Right lung (tissue), 2 donors: ENCODE measurements at regions not wholly inside any gene's neighbourhood (a gene's known extent, or its start where the extent isn't known, plus 50 kb on each side); places are given as distances from the start of the nearest gene placed in this dataset.
A peak's percentile ranks its signal among the peaks of the same experiment; 100 is the strongest.

Experiments
- DNase-seq, 2 donors: peaks; one replicate each; pipeline ENCODE4 v3.0.0-alpha.2; 2013

DNA sequence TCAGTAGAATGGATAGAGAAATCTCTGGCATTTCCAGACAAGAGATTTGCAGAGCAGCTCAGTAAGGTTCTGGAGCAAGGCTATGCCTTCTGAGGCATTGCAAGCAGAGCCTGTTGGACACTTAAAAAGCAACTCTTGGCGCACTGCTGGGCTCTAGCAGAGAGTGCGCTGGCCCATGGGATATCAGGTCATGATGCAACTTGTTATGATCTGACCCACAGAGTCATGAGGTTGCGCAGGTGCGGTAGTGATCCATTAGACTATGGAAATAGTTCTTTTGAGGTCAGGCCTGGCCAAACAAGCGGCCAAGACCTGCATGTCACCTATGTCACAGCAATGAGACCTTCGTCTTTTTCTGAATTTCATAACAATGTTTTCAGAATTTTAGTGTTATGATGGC is 168.6 kb downstream of the TMTC3 start:
- DNase-seq: no peak

DNA sequence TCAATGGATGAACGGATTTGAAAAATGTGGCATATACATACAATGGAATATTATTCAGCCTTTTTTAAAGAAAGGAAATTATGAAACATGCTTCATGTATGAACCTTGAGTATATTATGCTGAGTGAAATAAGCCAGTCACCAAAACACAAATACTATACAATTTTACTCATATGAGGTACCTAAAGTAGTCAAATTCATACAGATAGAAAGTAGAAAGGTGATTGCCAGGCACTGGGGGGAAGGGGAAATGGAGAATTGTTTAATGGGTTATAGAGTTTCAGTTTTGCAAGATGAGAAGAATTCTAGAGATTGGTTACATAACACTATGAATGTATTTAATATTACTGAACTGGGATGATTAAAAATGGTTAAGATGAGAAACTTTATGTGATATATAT is 171.4 kb downstream of the TMTC3 start:
- no peak for DNase-seq

DNA sequence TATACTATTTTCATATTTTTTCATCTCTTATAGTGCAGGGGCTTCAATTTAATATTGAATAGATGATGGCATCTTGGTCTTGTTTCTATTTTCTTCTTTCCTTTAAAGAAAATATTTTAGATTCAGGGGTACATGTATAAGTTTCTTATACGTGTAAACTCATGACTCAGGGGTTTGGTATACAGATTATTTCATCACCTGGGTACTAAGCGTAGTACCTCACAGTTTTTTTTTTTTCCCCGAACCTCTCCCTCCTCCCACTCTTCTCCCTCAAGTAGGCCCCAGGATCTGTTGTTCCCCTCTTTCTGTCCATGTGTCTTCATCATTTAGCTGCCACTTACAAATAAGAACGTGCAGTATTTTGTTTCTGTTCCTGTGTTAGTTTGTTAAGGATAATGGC is 172.6 kb downstream of the TMTC3 start:
- no peak for DNase-seq

DNA sequence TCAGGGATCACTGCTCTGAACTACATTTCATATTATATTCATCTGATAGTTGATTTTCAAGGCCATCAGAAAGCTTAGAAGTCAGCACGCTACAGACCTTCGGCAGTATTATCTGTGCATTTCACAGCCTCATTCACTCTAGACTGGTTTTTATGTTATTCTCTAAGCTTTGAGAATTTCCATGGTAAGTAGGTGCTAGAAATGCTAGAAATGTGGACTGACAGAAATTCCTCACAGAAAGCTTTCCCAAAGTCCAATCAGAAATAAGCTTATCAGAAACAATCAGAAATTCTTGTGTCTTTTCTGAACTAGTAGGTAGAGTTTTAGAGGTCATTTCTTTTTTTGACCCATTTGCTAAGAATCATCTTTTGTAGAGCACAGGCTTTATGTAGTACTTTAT is 176.6 kb downstream of the TMTC3 start:
- peak in 1 of 2 donors; percentile 19 for DNase-seq

DNA sequence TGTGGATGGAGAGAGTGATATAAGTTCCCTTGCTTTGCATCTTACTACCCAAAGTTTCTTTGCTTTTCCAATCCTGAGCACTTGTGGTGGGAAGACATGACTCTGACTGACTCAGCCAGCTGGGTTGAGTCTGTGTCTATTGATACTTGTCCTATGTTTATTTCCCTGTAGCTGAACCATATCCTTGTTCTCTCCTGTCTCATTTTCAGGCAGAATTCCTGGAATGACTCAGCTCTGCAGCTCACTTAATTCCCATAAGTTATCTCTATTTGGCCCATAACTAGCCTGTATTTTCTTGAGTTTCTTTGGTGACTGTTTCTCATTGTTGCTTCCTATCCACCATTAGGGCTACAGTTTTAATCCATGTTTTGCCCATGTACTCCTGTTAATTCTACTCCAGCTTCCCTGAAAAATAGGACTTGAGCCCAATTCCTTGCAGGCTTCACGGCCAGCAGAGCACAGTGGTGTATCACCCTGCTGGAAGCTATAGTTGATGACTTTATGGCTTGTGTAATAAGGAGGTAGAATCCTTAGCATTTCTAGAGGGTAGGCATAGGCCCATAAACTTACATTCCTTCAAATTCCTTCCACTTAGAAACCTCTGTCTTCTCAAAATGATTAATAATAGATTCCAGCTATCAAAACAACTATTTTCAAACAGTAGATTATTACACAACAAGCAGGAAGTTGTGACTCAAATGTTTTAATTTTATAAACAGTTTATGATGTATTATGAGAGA is 183.1 kb downstream of the TMTC3 start:
- DNase-seq: peak; percentile 55 to 68

DNA sequence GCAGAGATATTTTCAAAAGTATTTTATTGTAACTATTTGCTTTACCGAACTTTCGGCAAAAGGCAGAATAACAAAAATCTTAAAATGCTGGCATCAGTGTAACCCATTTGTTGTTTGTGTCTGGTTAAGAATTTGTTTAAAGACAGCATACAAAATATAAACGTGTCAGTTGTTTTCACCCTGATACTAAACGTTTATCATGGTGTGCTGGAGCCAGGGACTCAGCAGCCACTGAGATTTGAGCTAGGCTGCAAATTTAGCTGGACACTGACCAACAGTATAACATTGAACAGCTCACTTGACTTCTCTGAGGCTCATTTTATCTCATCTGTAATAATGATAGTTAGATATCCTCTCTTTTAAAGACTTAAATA is 183.7 kb downstream of the TMTC3 start:
- DNase-seq: no peak

DNA sequence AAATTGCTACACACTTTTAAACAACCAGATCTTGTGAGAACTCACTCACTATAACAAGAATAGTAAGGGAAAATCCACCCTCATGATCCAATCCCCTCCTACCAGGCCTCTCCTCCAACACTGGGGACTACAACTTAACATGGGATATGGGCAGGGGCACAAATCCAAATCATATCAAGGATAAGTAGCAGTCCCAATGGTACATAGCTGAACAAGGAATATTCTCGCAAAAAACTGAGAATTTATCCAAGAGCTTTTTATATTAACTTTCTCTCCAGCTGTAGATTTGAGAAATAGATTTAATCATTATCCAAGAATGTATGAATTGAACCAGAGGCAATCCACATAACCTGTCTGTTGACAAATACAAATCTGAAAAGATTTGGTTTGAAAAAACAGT is 185.2 kb downstream of the TMTC3 start:
- no peak for DNase-seq

DNA sequence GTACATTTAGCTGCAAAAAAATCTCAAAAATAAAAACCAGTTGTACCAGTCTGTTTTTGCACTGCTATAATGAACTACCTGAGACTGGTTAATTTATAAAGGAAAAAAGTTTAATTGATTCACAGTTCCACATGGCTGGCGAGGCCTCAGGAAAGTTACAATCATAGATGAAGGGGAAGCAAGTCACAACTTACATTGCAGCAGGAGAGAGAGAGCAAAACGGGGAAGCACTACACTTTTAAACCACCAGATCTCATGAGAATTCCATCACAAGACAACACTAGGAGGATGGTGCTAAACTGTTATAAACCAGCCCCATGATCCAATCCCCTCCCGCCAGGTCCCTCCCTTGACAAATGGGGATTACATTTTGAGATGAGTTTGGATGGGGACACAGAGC is 186.0 kb downstream of the TMTC3 start:
- DNase-seq: no peak

DNA sequence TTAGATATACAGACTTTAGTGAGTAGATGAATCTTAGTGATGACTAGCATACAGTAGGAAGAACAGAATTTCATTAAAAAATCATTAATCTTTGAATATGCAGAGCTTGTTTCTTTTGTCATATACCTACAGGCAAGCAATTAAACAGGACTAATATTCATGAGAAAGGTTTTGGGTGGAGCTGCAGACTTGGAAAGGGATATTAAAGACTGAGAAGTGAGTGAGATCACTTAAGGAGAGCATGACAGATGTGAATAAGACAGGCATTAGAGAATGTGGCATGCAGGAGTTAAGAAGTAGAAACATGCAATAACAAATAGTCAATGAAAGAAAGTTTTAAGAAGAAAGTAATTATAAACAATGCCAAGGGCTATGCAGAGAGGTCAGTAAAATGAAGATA is 187.7 kb downstream of the TMTC3 start:
- no peak for DNase-seq

DNA sequence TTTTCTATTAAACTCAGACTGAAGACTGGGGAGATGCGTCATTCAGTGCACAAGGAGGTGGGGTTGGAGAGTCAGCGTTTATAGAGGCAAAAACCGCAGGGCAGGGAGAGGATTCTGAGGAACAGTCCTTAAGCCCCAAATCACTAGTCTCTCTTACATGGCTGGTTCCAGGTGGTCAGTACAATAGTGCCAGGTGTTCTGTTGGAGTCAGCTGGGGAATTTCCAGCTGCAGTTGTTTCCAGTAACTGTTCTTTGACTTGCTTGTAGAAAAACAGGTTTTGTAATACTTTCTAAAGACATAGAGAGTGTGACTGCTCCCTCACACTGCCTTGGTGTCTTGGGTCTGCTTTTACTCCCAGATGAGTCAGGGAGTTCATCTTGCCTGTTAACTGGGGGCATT is 192.2 kb downstream of the TMTC3 start:
- DNase-seq: no peak

DNA sequence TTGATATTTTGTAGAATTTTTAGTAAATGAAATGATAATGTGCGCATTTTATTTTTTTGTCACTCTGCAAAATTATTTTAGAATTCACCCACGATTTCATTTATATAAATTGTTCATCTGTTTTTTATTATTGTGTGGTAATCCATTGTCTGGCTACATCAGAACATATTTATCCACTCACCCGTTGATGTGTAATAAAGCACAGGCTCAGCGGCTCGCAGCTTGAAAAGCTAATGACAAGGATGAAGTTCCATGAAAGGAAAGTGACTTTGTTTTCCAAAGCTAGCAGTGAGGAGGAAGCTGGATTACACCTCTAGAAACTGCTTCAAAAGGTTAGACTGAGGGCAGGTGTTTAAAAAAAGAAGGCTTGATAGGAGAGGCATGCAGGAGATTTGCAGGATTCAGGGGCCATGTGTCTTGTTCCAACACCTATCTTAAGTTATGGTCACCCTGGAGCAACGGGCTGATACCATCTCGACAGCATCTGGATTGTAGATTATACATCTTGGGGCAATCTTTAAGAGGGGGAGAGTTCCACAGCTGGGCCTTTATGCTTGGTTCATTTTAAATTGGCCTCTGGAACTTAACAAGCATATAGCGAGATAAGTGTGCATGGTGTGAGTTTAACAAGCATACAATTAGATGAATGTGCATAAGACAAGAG is 194.1 kb downstream of the TMTC3 start:
- no peak for DNase-seq

DNA sequence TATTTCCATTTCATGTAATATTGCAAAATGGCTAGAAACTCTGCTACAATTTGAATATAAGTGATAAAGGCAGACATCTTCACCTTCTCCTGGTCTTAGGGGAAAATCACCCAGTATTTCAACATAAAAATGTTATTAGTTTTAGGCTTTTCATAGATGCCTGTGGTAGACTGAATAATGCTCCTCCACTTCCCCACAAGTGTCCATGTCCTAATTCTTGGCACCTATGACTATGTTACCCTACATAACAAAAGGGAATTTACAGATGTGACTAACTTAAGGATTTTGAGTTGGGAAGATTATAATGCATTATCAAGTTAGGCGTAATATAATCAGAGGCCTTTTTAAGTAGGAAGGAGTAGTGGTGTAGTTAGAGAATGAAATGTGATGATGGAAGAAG is 196.4 kb downstream of the TMTC3 start:
- no peak for DNase-seq

DNA sequence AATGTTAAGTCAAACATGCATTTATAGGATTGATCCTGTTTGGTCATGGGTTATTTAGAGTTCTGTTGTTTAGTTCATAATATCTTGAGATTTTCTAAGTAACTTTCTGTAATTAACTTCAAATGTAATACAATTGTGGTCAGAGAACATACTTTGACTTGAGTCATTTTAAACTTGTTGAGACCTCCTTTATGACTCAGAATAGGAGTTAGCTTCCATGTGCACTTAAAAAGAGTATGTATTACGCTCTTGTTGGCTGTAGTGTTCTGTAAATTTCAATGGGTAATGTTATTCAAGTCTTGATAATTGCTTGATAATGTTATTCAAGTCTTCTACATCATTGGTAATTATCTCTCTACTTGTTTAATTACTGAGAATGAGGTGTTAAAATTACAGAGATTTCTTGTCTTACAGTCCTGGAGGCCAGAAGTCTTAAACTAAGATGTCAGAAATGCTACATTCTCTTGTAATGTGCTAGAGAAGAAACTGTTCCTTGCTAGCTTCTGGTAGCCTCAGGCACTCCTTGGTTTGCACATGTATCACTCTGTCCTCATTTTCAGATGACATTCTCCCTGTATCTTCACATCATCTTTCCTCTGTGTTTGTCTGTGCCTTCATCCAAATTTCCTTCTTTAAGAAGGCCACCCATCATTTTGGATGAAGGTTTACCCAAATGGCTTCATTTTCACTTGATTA is 197.3 kb downstream of the TMTC3 start:
- DNase-seq: no peak

DNA sequence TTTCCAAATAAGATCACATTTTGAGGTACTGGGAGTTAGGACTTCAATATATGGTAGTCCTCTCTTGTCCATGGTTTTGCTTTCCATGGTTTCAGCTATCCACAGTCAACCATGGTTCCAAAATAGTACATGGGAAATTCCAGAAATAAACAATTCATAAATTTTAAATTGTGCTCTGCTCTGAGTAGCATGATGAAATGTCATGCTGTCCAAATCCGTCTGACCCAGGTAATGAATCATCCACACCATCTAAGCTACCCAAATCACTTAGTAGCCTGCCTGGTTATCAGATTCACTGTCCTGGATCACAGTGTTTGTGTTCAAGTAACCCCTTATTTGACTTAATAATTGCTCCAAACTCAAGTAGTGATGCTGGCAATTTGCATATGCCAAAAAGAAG is 197.9 kb downstream of the TMTC3 start:
- DNase-seq: no peak

DNA sequence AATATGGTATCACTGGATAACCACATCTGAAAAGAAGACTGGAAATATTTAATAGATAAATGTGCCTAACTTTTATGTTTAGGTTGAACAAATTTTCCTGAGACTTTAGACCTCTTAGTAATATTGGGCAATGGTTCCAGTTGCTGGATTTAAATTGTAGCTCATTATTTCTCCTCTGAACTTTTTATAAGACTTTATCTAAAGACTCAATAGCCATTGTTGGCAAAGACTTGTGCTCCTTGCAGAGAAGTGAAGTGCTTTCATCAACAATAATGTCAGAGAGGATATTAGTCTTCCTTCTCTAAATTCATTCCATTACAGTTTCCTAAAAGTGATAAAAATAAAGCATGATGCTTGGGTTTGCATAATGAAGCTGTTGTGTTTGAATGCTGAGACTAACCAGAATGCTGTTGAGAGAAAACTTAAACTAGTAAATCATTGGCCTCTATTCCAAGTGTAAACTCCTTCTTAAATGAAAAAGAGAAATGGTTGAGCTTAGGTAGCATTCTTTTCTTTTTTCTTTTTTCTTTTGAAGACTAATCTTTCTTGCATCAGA is 200.2 kb downstream of the TMTC3 start:
- DNase-seq: no peak

DNA sequence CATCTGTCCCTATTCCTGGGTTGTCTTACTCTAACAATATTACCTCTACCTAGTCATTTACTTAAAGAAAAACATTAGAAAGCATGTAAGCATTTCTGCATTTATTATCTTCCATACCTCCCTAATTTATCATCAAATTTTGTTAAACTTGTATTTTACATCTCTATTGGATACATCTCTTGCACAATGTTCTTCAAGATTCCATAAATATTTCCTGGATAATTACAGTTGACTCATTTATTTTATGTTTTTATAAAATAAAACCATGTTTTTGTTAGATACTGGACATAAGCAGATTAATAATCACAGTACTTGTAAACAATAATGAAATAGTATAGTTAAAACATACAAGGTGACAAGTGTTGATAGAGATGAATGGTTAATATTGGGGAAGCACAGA is 209.0 kb downstream of the TMTC3 start:
- no peak for DNase-seq

DNA sequence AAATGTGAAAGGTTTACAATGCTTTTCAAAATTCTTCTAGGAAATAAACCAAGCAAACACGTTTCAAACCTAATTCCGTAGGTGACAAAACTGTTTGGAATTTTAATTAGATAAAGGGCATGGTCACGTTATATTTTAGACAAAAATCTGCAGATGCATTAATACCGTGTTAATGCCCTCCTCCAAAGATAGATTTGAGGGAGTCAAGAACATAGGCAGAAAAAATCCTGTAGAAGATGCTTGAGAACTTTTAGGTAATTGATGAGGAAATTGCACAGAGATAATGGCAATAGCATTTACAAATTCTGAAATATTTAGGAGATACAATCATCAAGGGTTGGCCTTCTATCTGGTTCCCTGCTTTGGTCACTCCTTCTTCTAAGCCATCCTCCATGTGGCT is 212.6 kb downstream of the TMTC3 start:
- DNase-seq: no peak

DNA sequence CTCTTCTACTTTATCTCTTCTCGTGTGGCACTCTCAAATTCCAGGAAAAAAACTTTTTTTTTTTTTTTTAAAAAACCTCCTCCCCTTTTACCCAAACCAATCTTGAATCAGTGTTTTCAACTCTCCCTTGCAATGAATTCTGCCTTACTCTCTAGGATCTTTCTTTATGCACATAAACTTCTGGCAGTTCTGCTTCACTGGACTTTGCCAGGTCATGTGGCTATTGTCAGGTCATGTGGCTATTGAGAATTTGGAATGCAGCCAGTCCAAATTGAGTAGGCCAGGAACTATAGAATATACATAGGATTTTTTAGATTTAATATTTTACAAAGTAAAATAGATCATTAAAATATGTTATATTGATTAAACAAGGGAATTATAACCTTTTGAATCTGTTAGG is 218.2 kb downstream of the TMTC3 start:
- DNase-seq: no peak

DNA sequence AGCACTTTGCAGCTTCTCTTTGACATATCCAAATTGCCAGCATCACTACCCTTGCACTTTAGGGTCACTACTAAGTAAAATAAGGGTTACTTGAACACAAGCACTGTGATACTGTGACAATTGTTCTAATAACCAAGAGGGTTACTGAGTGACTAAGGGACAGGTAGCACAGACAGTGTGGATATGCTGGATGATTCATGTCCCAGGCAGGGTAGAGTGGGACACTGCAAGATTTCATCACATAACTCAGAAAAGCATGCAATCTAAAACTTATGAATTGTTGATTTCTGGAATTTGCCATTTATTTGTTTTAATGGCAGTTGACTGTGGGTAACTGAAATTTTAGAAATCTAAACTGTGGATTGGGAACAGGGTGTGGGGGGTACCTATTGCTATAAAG is 218.8 kb downstream of the KITLG start:
- no peak for DNase-seq

DNA sequence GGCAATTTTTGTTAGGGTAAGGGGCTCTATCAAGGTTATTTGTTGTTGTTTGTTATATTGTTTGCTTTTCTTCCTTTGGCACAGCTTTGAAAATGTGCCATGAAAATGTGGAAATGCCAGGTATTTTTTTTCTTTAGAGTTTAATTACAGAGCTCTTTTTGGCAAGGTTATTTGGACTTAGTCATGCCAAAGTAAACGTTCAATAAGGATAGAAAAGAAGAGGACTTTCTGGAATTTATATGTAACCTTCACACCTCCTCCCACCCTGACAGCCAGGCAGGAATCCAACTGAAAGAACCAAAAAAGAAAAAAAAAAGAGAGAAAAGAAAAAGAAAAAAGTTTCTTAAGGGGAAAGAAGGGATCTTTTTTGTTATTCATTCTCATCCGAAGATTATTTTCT is 217.8 kb downstream of the KITLG start:
- no peak for DNase-seq

DNA sequence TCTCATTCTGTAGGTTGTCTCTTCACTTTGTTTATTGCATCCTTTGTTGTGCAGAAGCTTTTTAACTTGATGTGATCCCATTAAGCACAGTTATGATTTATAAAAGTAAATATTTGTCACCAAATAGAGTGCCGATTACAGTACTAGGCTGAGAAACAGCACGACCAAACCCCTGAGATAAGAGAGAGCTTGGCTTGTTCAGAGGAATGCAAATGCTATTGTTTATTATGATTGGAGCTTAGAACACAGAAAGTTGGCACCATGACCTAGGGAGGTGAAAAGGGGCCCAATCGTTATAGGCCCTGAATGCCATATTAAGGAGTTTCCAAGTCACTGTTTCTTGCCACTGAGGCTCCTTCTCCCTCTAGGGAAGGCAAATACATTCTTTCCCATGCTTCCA is 214.9 kb downstream of the KITLG start:
- DNase-seq: no peak

DNA sequence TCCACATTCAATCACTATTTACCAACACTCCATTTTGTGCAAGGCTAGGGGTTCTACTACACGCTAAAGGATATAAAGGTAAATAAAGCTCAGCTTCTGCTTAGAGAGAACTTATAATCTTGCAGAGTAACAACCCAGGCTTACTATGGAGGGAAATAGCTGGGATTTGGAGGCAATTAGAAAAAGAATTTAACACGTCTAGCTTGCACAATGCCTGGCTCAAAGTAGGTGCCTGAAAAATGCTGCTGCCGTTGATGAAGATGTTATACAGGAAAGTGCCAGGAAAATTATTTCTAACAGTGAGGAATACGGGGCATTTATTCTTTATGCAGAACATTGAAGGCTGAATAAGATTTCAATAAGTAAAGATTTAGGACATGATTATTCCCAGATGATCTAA is 214.2 kb downstream of the KITLG start:
- DNase-seq: no peak

DNA sequence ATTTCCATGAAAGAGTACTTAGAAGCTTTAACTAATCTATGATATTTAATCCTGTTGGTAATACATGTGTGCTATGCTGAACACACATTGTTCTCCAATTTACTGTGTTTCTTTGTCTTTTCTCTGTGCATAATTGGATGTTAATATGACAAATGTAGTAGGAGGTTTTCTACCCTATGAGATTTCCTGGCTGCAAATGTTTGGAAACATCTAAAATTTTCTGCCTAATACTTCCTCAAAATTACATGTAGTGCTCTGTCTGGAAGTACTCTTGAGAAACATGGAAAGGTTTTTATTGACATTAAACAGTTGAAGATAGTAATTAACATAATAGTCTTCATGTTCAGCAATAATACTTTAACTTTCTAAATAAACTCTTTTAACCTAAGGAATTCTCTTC is 213.0 kb downstream of the KITLG start:
- no peak for DNase-seq
